Neuronal stem cell (in vitro differentiated cells): ENCODE measurements at regions not wholly inside any gene's neighbourhood (a gene's known extent, or its start where the extent isn't known, plus 50 kb on each side); places are given as distances from the start of the nearest gene placed in this dataset.

Experiments
- DNase-seq: peaks from one replicate; pipeline ENCODE4 v3.0.0-alpha.2; 2013; ENCODE audit warnings: low spot score
- H2AFZ ChIP-seq: one replicate; pipeline ENCODE4 v1.6.1; 2013; ENCODE audit warnings: mild to moderate bottlenecking, low read length, inconsistent platforms
- H2AK5ac ChIP-seq: 2 replicates; pipeline ENCODE4 v1.6.1; 2013; ENCODE audit warnings: low read depth, mild to moderate bottlenecking, inconsistent platforms, low read length, moderate library complexity, mixed read lengths
- H2BK120ac ChIP-seq: 2 replicates; pipeline ENCODE4 v1.6.1; 2013; ENCODE audit warnings: low read depth, mild to moderate bottlenecking, inconsistent platforms, low read length, moderate library complexity, mixed read lengths
- H2BK12ac ChIP-seq: one replicate; pipeline ENCODE4 v1.6.1; 2013; ENCODE audit warnings: low read length, inconsistent platforms
- H2BK15ac ChIP-seq: 2 replicates; pipeline ENCODE4 v1.6.1; 2013; ENCODE audit warnings: mild to moderate bottlenecking, low read length, inconsistent platforms, mixed read lengths
- H2BK5ac ChIP-seq: one replicate; pipeline ENCODE4 v1.6.1; 2013; ENCODE audit warnings: inconsistent platforms, mild to moderate bottlenecking, low read length, moderate library complexity
- H3K14ac ChIP-seq: one replicate; pipeline ENCODE4 v1.6.1; 2013; ENCODE audit warnings: low read length, inconsistent platforms
- H3K18ac ChIP-seq: 2 replicates; pipeline ENCODE4 v1.6.1; 2013; ENCODE audit warnings: low read length, inconsistent platforms
- H3K23ac ChIP-seq: 2 replicates; pipeline ENCODE4 v1.6.1; 2013; ENCODE audit warnings: low read depth, mild to moderate bottlenecking, mixed read lengths, low read length, inconsistent platforms; ENCODE audit not compliant: poor library complexity
- H3K27ac ChIP-seq: replicated peaks from 3 replicates; pipeline ENCODE4 v1.5.1; 2013; ENCODE audit warnings: low read length, inconsistent platforms
- H3K27me3 ChIP-seq, 3 experiments: 2 replicates each; pipeline ENCODE4 v1.6.1; 2013; ENCODE audit warnings: low read length in 3 of 3, mild to moderate bottlenecking in 2 of 3, inconsistent platforms in 1 of 3, low read depth in 1 of 3, mixed read lengths in 1 of 3, moderate library complexity in 1 of 3; ENCODE audit not compliant: control insufficient read depth in 3 of 3, insufficient read depth in 3 of 3
- H3K36me3 ChIP-seq, 2 donors: replicated peaks in 1 of 2; 2 replicates each; pipeline ENCODE4 v1.6.1; 2013; ENCODE audit warnings: low read length in 2 of 2; ENCODE audit not compliant: control insufficient read depth in 2 of 2, insufficient read depth in 2 of 2
- H3K4ac ChIP-seq: 2 replicates; pipeline ENCODE4 v1.6.1; 2013; ENCODE audit warnings: inconsistent platforms, mild to moderate bottlenecking, low read length, moderate library complexity
- H3K4me1 ChIP-seq, 2 donors: 1 replicate in 1 of 2; 2 replicates in 1 of 2; pipeline ENCODE4 v1.6.1; 2013; ENCODE audit warnings: low read length in 2 of 2, low read depth in 1 of 2; ENCODE audit not compliant: control insufficient read depth in 2 of 2, insufficient read depth in 1 of 2
- H3K4me2 ChIP-seq: one replicate; pipeline ENCODE4 v1.6.1; 2013; ENCODE audit warnings: mild to moderate bottlenecking, low read length, inconsistent platforms; ENCODE audit not compliant: insufficient read depth, poor library complexity, severe bottlenecking
- H3K4me3 ChIP-seq, 2 donors: 2 replicates each; pipeline ENCODE4 v1.5.1; 2013; ENCODE audit warnings: low read length in 2 of 2, mild to moderate bottlenecking in 2 of 2, inconsistent platforms in 1 of 2, moderate library complexity in 1 of 2
- H3K79me1 ChIP-seq: one replicate; pipeline ENCODE4 v1.6.1; 2013; ENCODE audit warnings: low read depth, mild to moderate bottlenecking, inconsistent platforms, low read length, moderate library complexity
- H3K9ac ChIP-seq: one replicate; pipeline ENCODE4 v1.6.1; 2013; ENCODE audit warnings: mild to moderate bottlenecking, low read depth, low read length, inconsistent platforms; ENCODE audit not compliant: poor library complexity
- H3K9me3 ChIP-seq, 2 donors: replicated peaks in 1 of 2; 2 replicates each; pipeline versions ENCODE3 to v1.6.1; 2013; ENCODE audit warnings: low read length in 2 of 2, mild to moderate bottlenecking in 2 of 2, inconsistent platforms in 1 of 2, low read depth in 1 of 2, mixed read lengths in 1 of 2, moderate library complexity in 1 of 2; ENCODE audit not compliant: control insufficient read depth in 2 of 2, insufficient read depth in 1 of 2
- H4K8ac ChIP-seq: one replicate; pipeline ENCODE4 v1.6.1; 2013; ENCODE audit warnings: low read depth, mild to moderate bottlenecking, inconsistent platforms, low read length, moderate library complexity
- H4K91ac ChIP-seq: one replicate; pipeline ENCODE4 v1.6.1; 2013; ENCODE audit warnings: low read length, low read depth, mild to moderate bottlenecking, inconsistent platforms; ENCODE audit not compliant: poor library complexity
- WGBS, 2 donors: extraction: QIAGEN DNeasy Blood & Tissue Kit; methylation state at CpG; one replicate each; pipeline ENCODE4 v1.1.7; 2013; ENCODE audit warnings: missing lambda C conversion rate in 2 of 2, mixed read lengths in 1 of 2; ENCODE audit not compliant: insufficient read length in 2 of 2, insufficient replicate concordance in 1 of 2; ENCODE audit errors: extremely low coverage in 2 of 2; 5-methylcytosine and 5-hydroxymethylcytosine counted together

- Histone ChIP-seq H3K27me3 (peaks cover 0 to 1% (median 0%) of the 10 kb centered on the region in 3 experiments), H2BK120ac (no peak overlapping the region), H4K8ac (no peak overlapping the region), H3K4me2 (no peak overlapping the region), H2AFZ (no peak overlapping the region), H3K4me3 (no peak overlapping the region), H4K91ac (no peak overlapping the region), H2AK5ac (peak overlapping the region; percentile 97), H3K79me1 (no peaks in the 10 kb centered on the region), H2BK12ac (no peak overlapping the region), H3K4me1 (peaks cover 0 to 15% of the 10 kb centered on the region in 2 donors), H3K23ac (no peak overlapping the region), H3K9me3 (no peaks in the 10 kb centered on the region), H2BK15ac (peak overlapping the region; percentile 95), H3K14ac (no peak overlapping the region), H3K36me3 (no peaks in the 10 kb centered on the region), H3K27ac (no peak overlapping the region), H2BK5ac (no peak overlapping the region), H3K9ac (no peak overlapping the region), H3K18ac (no peak overlapping the region), H3K4ac (no peak overlapping the region)
- DNase-seq, result no peak
- WGBS, 2 donors, result no CpG with 5 or more reads among the region's 17 CpGs
Measured at GRCh38 chr2:778731-779350, 101.6 kb upstream of the TMEM18 start.

DNA sequence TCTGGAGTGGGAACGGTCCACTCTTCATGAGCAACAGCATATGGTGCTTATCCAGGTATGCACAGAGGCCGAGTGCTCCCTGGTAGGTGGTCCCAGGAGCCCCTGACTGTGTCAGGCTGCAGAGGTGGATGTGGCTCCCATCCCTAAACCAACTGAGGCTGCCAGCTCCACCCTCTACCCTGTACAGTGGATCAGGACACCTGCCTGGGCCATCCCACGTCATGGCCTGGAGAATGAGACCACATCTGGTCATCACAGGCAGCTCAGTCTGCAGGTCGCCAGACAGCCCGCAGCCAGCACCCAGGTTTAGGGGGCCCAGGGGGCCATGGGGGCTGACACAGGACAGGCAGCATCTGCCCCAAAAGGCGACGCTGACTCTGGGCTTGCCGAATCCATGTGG lies 100.3 kb upstream of the TMEM18 start:
- no peak overlapping the region for H4K91ac ChIP-seq
- no peak overlapping the region for H2BK120ac ChIP-seq
- no peak overlapping the region for H2AFZ ChIP-seq
- H3K4ac ChIP-seq, result no peak overlapping the region
- no peak overlapping the region for H2BK5ac ChIP-seq
- no peak overlapping the region for H2BK15ac ChIP-seq
- no peak overlapping the region for H3K23ac ChIP-seq
- H3K79me1 ChIP-seq, result no peaks in the 10 kb centered on the region
- DNase-seq, result no peak
- H2BK12ac ChIP-seq, result no peak overlapping the region
- H4K8ac ChIP-seq, result no peak overlapping the region
- peak overlapping the region; percentile 79 for H2AK5ac ChIP-seq
- peaks cover 0 to 1% (median 0%) of the 10 kb centered on the region in 3 experiments for H3K27me3 ChIP-seq
- no CpG with 5 or more reads among the region's 8 CpGs for WGBS, 2 donors
- H3K14ac ChIP-seq, result no peak overlapping the region
- no peak overlapping the region for H3K27ac ChIP-seq
- peak overlapping the region; percentile 21 for H3K18ac ChIP-seq
- H3K9me3 ChIP-seq, result no peaks in the 10 kb centered on the region
- H3K9ac ChIP-seq, result no peak overlapping the region
- no peaks in the 10 kb centered on the region for H3K36me3 ChIP-seq
- peaks cover 0 to 15% of the 10 kb centered on the region in 2 donors for H3K4me1 ChIP-seq
- H3K4me3 ChIP-seq, result no peak overlapping the region
- no peak overlapping the region for H3K4me2 ChIP-seq

GRCh38 chr2:777051-777450 lies 99.8 kb upstream of the TMEM18 start:
- no peak for DNase-seq
- Histone ChIP-seq H4K8ac (peak overlapping the region; percentile 24), H2BK15ac (no peak overlapping the region), H3K14ac (no peak overlapping the region), H3K27ac (no peak overlapping the region), H2AK5ac (peak overlapping the region; percentile 79), H3K4me2 (no peak overlapping the region), H2AFZ (no peak overlapping the region), H3K18ac (no peak overlapping the region), H3K4me3 (no peak overlapping the region), H2BK120ac (no peak overlapping the region), H3K9ac (no peak overlapping the region), H2BK12ac (no peak overlapping the region), H2BK5ac (no peak overlapping the region), H3K36me3 (no peaks in the 10 kb centered on the region), H3K27me3 (peaks cover 0 to 1% (median 0%) of the 10 kb centered on the region in 3 experiments), H3K79me1 (no peaks in the 10 kb centered on the region), H3K9me3 (no peaks in the 10 kb centered on the region), H4K91ac (no peak overlapping the region), H3K4ac (no peak overlapping the region), H3K4me1 (peaks cover 0 to 15% of the 10 kb centered on the region in 2 donors), H3K23ac (no peak overlapping the region)
- WGBS, 2 donors, result no CpG with 5 or more reads among the region's 15 CpGs

DNA sequence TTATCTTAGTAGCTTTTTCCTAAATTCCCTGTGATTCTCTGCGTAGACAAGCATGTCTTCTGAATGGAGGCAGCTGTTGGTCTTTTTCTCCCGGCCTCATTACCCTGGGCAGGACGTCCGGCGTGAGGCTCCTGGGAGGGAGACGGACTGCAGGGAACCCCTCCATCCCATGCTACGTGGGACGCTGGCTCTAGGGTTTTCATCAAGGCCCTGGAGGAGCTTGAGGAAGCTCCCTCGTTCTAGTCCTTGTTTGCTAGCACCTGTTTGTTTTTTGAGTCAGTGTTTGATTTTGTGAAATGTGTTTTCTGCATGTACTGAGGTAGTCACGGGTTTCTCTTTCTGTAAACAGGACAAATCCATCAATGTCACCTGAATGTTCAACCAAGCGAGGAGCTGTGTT lies 99.3 kb upstream of the TMEM18 start:
- Histone ChIP-seq H2BK120ac (no peak overlapping the region), H4K91ac (no peak overlapping the region), H2BK15ac (no peak overlapping the region)

More for the DNA sequence above, 99.3 kb upstream of the TMEM18 start:
- Histone ChIP-seq H2AFZ (no peak overlapping the region), H3K4me2 (no peak overlapping the region), H2BK5ac (no peak overlapping the region), H3K4me3 (no peak overlapping the region), H3K23ac (no peak overlapping the region), H3K14ac (no peak overlapping the region), H3K4me1 (peaks cover 0 to 16% of the 10 kb centered on the region in 2 donors), H3K27ac (no peak overlapping the region), H2BK12ac (no peak overlapping the region), H3K4ac (no peak overlapping the region), H3K27me3 (peaks cover 0 to 1% (median 0%) of the 10 kb centered on the region in 3 experiments), H3K9ac (no peak overlapping the region), H3K18ac (no peak overlapping the region), H3K36me3 (no peaks in the 10 kb centered on the region), H4K8ac (no peak overlapping the region), H3K79me1 (no peaks in the 10 kb centered on the region), H2AK5ac (no peak overlapping the region), H3K9me3 (no peaks in the 10 kb centered on the region)
- DNase-seq, result no peak
- no CpG with 5 or more reads among the region's 11 CpGs for WGBS, 2 donors
